Muscle of leg (tissue), 3 donors: ENCODE measurements at regions not wholly inside any gene's neighbourhood (a gene's known extent, or its start where the extent isn't known, plus 50 kb on each side); places are given as distances from the start of the nearest gene placed in this dataset.
"Not testable (repeated sequence)": the region's sequence is repeated elsewhere in the genome, so short reads cannot be mapped to it uniquely, and the experiment has no call there.

ENCODE experiments used
- DNase-seq: peaks from one replicate; pipeline ENCODE4 v3.0.0; 2013
- H3K27ac ChIP-seq: one replicate; pipeline ENCODE4 v1.5.1; 2013; ENCODE audit warnings: mild to moderate bottlenecking, low read length, control low read depth
- H3K27me3 ChIP-seq: one replicate; pipeline ENCODE4 v1.6.1; 2013; ENCODE audit warnings: low read length; ENCODE audit not compliant: control insufficient read depth, insufficient read depth
- H3K36me3 ChIP-seq: one replicate; pipeline ENCODE4 v1.6.1; 2013; ENCODE audit warnings: low read length; ENCODE audit not compliant: control insufficient read depth, insufficient read depth
- H3K4me1 ChIP-seq: one replicate; pipeline ENCODE4 v1.6.1; 2013; ENCODE audit warnings: low read length; ENCODE audit not compliant: control insufficient read depth, insufficient read depth
- H3K4me3 ChIP-seq: one replicate; pipeline ENCODE4 v1.5.1; 2013; ENCODE audit warnings: low read length, control low read depth
- H3K9me3 ChIP-seq: replicated peaks from 2 replicates; pipeline ENCODE4 v1.6.1; 2013; ENCODE audit warnings: low read depth, low read length; ENCODE audit not compliant: control insufficient read depth
- WGBS: methylation state at CpG from one replicate; pipeline ENCODE4 v1.1.5; 2013; ENCODE audit warnings: missing lambda C conversion rate; ENCODE audit not compliant: insufficient coverage; 5-methylcytosine and 5-hydroxymethylcytosine counted together

DNA sequence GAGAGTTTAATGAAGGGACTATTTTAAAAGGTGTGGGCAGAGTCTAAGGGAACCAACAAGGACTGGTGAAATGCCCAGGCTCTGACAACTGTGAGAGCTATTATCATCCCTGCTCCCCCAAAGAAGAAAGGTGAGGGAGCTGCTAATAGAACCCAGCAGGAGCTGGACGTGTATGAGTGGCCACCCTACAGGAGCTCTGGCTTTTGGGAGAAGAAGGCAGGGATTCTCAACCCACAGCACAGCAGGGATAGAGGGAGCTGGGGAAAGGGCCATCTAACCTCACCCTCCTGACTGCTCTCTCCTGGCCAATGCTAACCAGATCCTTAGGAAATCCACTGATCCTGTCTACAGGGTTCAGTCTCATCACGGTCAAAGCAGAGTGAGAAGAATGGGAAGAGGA is 57.1 kb downstream of the GRIN2B start:
- Histone ChIP-seq H3K27me3 (no peaks in the 10 kb centered on the region), H3K9me3 (no peaks in the 10 kb centered on the region), H3K27ac (no peak overlapping the region), H3K4me1 (no peaks in the 10 kb centered on the region), H3K36me3 (no peaks in the 10 kb centered on the region), H3K4me3 (no peak overlapping the region)
- 20% methylated on average over 1 of the region's 2 CpGs for WGBS
- no peak for DNase-seq

DNA sequence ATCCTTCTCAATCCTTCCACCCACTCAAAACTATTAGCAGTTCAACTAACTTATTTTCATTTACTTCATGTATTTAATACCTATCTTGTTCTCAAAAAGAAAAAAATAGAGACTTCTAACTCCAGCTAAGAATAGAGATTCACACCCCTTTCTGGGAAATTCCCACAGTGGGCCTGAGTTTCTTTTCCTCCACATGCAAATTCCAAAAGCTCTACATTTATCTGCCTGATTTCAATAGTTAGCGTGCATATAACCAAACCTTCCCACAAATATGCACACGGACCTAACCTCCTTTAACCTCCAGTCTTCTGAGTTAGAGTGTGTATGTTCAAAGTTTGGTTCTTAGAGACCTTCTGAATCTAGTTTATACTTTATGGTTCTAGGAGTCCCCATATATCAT is 62.5 kb downstream of the GRIN2B start:
- no CpG with 5 or more reads among the region's 2 CpGs for WGBS
- no peak for DNase-seq
- Histone ChIP-seq H3K4me1 (no peaks in the 10 kb centered on the region), H3K27ac (no peak overlapping the region), H3K27me3 (no peaks in the 10 kb centered on the region), H3K36me3 (no peaks in the 10 kb centered on the region), H3K9me3 (no peaks in the 10 kb centered on the region), H3K4me3 (no peak overlapping the region)

DNA sequence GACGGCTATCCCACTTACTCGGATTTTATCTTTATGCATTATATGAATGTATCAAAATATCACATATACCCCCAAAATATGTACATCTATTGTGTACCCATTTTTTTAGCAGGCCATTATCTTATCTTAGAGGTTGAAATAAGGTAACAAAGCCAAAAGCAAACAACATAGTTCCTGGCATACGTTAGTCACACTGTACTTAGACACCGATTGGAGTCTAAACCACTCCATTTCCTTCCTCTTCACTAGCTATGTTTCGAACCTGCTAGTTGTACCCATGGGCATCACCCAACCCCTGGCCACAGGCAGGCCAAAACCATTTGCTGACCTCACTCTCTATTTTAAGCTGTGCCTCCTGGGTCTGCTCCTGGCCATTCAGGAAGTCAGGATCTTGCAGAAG is 66.3 kb downstream of the GRIN2B start:
- no peaks in the 10 kb centered on the region for H3K4me1 ChIP-seq
- no peak overlapping the region for H3K4me3 ChIP-seq
- no peaks in the 10 kb centered on the region for H3K9me3 ChIP-seq
- no peaks in the 10 kb centered on the region for H3K27me3 ChIP-seq
- 33% methylated on average over 1 of the region's 5 CpGs for WGBS
- no peak overlapping the region for H3K27ac ChIP-seq
- no peak for DNase-seq
- no peaks in the 10 kb centered on the region for H3K36me3 ChIP-seq

DNA sequence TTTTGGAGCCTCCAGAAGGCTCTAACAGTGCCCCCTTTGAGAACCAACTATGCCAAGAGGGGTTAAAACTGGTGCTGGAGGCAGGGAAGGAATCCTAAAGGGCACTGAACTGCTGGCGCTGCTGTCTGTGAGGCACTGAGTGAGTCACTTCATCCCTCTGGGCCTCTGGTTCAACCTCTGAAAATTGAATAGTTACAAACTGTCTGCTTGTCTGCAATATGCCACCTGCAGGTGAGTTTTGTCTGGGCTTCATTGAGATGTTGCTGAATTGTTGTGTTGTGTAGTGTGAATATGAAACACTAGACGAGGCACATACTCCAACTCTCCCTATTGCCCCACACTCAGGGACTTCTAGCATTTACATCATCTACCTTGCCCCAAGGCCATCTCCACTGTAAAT is 68.0 kb downstream of the GRIN2B start:
- 71% methylated on average over 1 of the region's 2 CpGs for WGBS
- Histone ChIP-seq H3K9me3 (no peaks in the 10 kb centered on the region), H3K27ac (no peak overlapping the region), H3K4me1 (no peaks in the 10 kb centered on the region), H3K4me3 (no peak overlapping the region), H3K36me3 (no peaks in the 10 kb centered on the region), H3K27me3 (no peaks in the 10 kb centered on the region)
- no peak for DNase-seq

DNA sequence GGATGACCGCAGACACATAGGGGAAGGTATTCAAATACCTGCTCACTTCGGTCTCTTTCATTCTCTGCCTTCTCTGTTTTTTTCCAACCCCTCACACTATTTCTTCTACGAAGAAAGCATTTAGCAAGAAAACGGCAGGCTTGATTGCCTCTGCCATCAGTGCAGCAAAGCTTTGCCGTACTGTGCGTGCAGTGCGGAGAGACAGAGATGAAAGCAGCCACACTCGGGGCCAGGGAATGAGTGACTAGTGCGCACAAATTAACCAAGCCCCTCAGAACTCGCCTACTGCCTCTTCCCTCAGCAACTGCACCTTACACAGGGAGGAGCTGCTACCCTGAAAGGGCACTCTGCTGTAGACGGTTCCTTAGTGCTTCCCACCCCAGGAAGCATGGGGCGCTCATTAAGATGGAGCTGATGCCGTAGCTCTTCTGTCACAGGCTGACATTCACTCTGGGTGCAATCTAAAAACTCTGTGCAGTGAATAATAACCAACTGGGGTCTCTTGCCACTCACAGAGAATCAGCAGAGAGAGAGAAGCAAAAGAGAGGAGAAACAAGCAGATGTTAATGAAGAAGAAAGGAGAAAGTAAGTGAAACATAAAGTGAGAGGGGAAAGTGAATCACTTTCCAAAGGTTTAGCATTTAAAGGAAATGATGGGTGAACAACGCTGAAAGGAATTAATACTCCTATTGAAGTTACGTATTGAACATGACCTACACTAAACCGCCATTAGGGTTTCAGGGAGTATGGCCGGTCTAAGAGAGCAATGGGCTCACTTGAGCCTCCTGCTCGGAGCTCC is 69.4 kb downstream of the GRIN2B start:
- WGBS = 85% methylated on average over 14 of the region's 18 CpGs
- H3K9me3 ChIP-seq = no peaks in the 10 kb centered on the region
- DNase-seq = no peak
- H3K4me1 ChIP-seq = no peaks in the 10 kb centered on the region
- no peak overlapping the region for H3K27ac ChIP-seq
- no peaks in the 10 kb centered on the region for H3K27me3 ChIP-seq
- H3K36me3 ChIP-seq = no peaks in the 10 kb centered on the region
- no peak overlapping the region for H3K4me3 ChIP-seq

DNA sequence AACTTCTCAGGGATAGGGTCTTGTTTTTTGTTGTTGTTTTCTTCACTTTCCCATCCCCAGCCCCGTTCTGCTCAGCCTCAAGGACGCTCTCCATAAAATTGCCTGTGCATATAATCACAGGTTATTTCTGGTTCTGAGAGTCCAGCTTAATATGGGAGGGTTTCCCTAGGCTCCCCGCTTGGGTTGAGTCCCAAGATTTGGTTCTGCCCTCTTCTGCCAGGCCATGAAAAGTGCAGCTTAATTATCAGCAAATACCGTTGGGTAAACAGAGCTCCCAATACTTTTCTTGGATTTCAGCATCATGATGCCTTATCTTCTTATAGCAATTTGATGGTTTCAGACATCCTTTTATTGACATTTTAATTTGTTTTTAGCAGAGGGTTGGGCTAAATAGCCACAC is 75.6 kb downstream of the GRIN2B start:
- H3K36me3 ChIP-seq = no peaks in the 10 kb centered on the region
- H3K4me1 ChIP-seq = no peaks in the 10 kb centered on the region
- no CpG with 5 or more reads among the region's 4 CpGs for WGBS
- no peak overlapping the region for H3K27ac ChIP-seq
- H3K4me3 ChIP-seq = no peak overlapping the region
- H3K9me3 ChIP-seq = no peaks in the 10 kb centered on the region
- DNase-seq = no peak
- H3K27me3 ChIP-seq = no peaks in the 10 kb centered on the region

DNA sequence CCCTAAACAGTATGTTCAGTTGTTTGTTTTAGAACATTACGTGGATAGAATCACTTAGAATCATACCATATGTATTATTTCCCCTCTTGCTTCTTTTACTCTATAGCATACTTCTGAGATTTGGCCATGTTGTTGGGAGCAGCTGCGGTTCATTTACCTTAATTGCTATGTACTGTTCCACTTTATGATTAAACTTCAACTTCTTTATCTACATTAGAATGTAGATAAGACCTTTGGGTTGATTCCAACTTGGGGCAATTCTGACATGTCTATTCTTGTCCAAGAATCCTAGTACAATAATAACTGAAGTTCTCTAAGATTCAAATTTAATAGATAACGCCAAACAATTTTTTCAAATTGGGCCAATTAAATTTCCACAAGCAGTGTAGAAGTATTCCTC is 80.7 kb downstream of the GRIN2B start:
- no CpG with 5 or more reads among the region's 3 CpGs for WGBS
- Histone ChIP-seq H3K36me3 (no peaks in the 10 kb centered on the region), H3K27ac (no peak overlapping the region), H3K9me3 (no peaks in the 10 kb centered on the region), H3K4me1 (no peaks in the 10 kb centered on the region), H3K4me3 (no peak overlapping the region), H3K27me3 (no peaks in the 10 kb centered on the region)
- DNase-seq = no peak

DNA sequence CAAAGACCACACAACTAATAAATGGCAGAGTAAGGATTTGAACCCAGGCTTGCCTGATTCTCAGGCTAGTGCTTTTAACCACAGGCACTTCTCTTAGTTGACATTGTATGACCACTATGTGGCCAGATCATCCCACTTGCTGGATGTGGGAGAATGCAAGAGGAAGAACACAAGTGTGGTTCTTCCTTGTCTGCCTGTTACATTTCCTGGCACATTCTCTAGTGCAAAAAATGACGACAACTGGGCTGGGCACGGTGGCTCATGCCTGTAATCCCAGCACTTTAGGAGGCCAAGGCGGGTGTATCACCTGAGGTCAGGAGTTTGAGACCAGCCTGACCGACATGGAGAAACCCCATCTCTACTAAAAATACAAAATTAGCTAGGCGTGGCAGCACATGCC is 83.0 kb downstream of the GRIN2B start:
- no CpG with 5 or more reads among the region's 5 CpGs for WGBS
- H3K27me3 ChIP-seq = not testable (repeated sequence)

DNA sequence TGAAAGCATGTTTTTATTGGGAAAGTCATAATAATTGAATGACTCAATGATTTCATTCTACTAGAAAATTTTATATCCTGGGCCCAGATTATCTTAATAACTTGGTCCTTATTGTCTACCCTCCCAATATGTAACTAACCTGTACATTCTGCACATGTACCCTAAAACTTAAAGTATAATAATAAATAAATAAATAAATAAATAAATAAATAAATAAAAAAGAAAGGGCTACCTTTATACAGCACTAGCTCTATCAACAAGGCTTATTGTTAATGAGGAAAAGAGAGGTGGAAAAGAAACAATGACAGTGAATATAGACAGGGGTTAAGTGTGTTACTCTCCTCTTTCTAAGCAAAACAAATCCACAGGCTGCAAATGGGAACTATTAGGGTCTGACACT is 83.6 kb downstream of the GRIN2B start:
- H3K4me3 ChIP-seq = no peak overlapping the region
- no peaks in the 10 kb centered on the region for H3K36me3 ChIP-seq
- no peaks in the 10 kb centered on the region for H3K27me3 ChIP-seq
- DNase-seq = no peak
- H3K27ac ChIP-seq = no peak overlapping the region
- H3K4me1 ChIP-seq = no peaks in the 10 kb centered on the region
- no peaks in the 10 kb centered on the region for H3K9me3 ChIP-seq

More for the DNA sequence above, 83.0 kb downstream of the GRIN2B start:
- H3K4me3 ChIP-seq, DNase-seq, H3K36me3 ChIP-seq, H3K9me3 ChIP-seq, H3K27ac ChIP-seq, H3K4me1 ChIP-seq: not testable (repeated sequence)

DNA sequence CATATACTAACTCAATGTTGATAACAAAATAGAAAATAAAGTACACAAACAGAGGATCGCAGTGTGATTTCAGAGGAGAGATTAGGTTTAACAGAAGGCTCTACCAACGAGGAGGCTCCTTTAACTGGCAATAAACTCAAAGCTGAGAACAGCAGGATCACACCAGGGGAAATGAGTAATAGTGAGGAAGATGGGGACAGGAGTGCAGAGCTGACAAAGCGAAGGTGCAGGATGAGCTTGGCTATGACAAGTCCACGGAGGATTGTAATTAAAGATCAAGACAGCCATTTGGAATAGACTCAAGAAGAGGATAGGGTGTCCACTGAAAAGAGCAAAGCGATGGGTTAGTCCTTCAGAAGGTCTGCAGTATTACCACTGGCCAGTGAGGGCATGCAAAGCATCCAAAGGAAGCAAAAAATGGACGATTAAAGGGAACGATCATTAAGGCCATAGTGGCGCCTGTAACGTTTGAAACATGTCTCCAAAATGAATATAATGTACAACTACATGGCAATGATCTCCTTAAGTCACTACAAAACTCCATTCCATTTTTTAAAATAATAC is 85.3 kb downstream of the GRIN2B start:
- 77% methylated on average over 5 of the region's 9 CpGs for WGBS
- H3K4me1 ChIP-seq = no peaks in the 10 kb centered on the region
- DNase-seq = no peak
- H3K9me3 ChIP-seq = no peaks in the 10 kb centered on the region
- no peak overlapping the region for H3K27ac ChIP-seq
- H3K36me3 ChIP-seq = no peaks in the 10 kb centered on the region
- no peak overlapping the region for H3K4me3 ChIP-seq
- H3K27me3 ChIP-seq = no peaks in the 10 kb centered on the region

DNA sequence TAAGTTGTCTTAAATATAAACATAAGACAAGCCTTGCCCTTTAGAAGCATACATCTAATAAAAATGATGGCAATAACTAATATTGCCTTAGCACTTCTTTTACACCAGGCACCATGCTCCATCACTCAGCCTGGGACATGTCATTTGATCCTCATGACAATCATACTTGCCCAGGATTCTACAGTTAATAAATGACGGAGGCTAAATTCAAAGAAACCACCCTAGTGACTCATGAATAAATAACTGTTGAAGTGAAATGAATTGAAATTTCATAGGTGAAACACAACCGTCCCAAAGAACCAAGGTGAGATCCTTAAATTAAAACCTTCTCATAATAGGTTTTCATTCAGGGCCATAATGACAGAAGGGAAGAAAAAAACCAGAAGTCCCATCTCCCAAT is 89.5 kb downstream of the GRIN2B start:
- WGBS = no CpG with 5 or more reads among the region's 2 CpGs

More for the DNA sequence above, 89.5 kb downstream of the GRIN2B start:
- DNase-seq = no peak
- no peaks in the 10 kb centered on the region for H3K4me1 ChIP-seq
- H3K36me3 ChIP-seq = no peaks in the 10 kb centered on the region
- no peaks in the 10 kb centered on the region for H3K27me3 ChIP-seq
- H3K4me3 ChIP-seq = no peak overlapping the region
- no peaks in the 10 kb centered on the region for H3K9me3 ChIP-seq
- H3K27ac ChIP-seq = no peak overlapping the region
